Stomach (tissue), 4 donors: ENCODE measurements at regions not wholly inside any gene's neighbourhood (a gene's known extent, or its start where the extent isn't known, plus 50 kb on each side); places are given as distances from the start of the nearest gene placed in this dataset.

Source experiments
- CTCF ChIP-seq, 7 experiments: fragments of 450-650 bp in 4 of 7; fragments of 200-600 bp in 3 of 7; sonication (generic) in 3 of 7; IDR thresholded peaks; one replicate each; pipeline ENCODE4 v1.5.1; 2016 to 2019; ENCODE audit warnings: antibody characterized with exemption in 7 of 7, control low read depth in 2 of 7, mild to moderate bottlenecking in 1 of 7
- POLR2A ChIP-seq, 4 donors: fragments of 450-650 bp; IDR thresholded peaks; one replicate each; pipeline ENCODE4 v1.6.1; 2016; ENCODE audit warnings: antibody characterized with exemption in 4 of 4, control low read depth in 2 of 4, mild to moderate bottlenecking in 1 of 4, moderate library complexity in 1 of 4

DNA sequence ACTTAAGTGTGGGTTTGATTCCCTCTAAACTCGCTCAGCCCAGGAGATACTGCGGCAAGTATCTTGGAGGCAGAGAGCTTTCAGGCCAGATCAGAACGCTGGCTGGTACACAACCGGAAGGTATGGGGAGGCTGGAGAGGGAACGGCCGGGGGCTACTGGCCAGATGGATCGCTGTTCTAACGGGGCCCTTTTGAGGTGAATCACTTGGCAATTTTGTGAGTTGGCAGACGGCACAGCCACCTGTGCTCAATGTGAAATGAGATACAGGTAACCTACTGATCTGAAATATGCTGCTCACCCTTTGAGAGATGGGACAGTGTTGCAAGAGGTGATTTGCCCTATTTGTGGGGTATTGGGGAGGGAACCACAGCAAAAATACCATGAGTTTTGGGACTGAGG, 622.9 kb upstream of the RBFOX1 start:
- TF ChIP-seq POLR2A (IDR thresholded peaks at IDR 0.05) (no peak), CTCF (IDR thresholded peaks at IDR 0.05) (no peak)
